HepG2 (cell line): ENCODE measurements at regions not wholly inside any gene's neighbourhood (a gene's known extent, or its start where the extent isn't known, plus 50 kb on each side); places are given as distances from the start of the nearest gene placed in this dataset.

ENCODE experiments used
- ASH2L ChIP-seq: fragments of 300-600, 200-600 bp; sonication (generic); IDR thresholded peaks from 2 replicates; pipeline ENCODE4 v1.7.0; 2017; ENCODE audit warnings: low read depth, mild to moderate bottlenecking, moderate library complexity, mixed read lengths, low read length; ENCODE audit not compliant: insufficient read length
- BCL3 ChIP-seq: sonication (generic); formaldehyde crosslinking; IDR thresholded peaks from 2 replicates; pipeline ENCODE4 v1.5.1; 2020; ENCODE audit warnings: mild to moderate bottlenecking, missing genetic modification reagents, moderate library complexity
- BRF2 ChIP-seq: sonication (generic); formaldehyde crosslinking; IDR thresholded peaks from 2 replicates; pipeline ENCODE4 v1.8.1; 2022; ENCODE audit warnings: mild to moderate bottlenecking, missing genetic modification reagents
- ELF1 ChIP-seq: sonication (generic); formaldehyde crosslinking; IDR thresholded peaks from 2 replicates; pipeline ENCODE4 v1.4.0; 2020; ENCODE audit warnings: missing genetic modification reagents
- FOXK1 ChIP-seq: sonication (generic); formaldehyde crosslinking; IDR thresholded peaks from 2 replicates; pipeline ENCODE4 v1.4.0; 2020; ENCODE audit warnings: low read depth, missing genetic modification reagents, borderline replicate concordance
- GABPA ChIP-seq, 2 experiments: IDR thresholded peaks; 2 replicates each; pipeline ENCODE4 v1.6.1; 2011 to 2016; ENCODE audit warnings: low read depth in 2 of 2, low read length in 1 of 2, missing biosample characterization in 1 of 2, missing genetic modification characterization in 1 of 2
- GATA4 ChIP-seq: sonication (generic); IDR thresholded peaks from 2 replicates; pipeline ENCODE4 v1.6.1; 2016; ENCODE audit warnings: antibody characterized with exemption, low read depth, borderline replicate concordance
- HMG20B ChIP-seq: conservative IDR thresholded peaks from 2 replicates; pipeline ENCODE4 v1.6.1; 2016; ENCODE audit warnings: missing genetic modification reagents, missing compliant biosample characterization
- HOXA3 ChIP-seq: sonication (generic); formaldehyde crosslinking; IDR thresholded peaks from 2 replicates; pipeline ENCODE4 v1.5.0; 2020; ENCODE audit warnings: missing genetic modification reagents
- IRF2 ChIP-seq: IDR thresholded peaks from 2 replicates; pipeline ENCODE4 v1.6.1; 2018; ENCODE audit warnings: missing genetic modification reagents, missing compliant biosample characterization
- IRF9 ChIP-seq: sonication (generic); formaldehyde crosslinking; IDR thresholded peaks from 2 replicates; pipeline ENCODE4 v1.8.0; 2022; ENCODE audit warnings: missing genetic modification reagents, mild to moderate bottlenecking, borderline replicate concordance
- KLF15 ChIP-seq: sonication (generic); formaldehyde crosslinking; IDR thresholded peaks from 2 replicates; pipeline ENCODE4 v1.8.1; 2023; ENCODE audit warnings: borderline replicate concordance, mild to moderate bottlenecking, inconsistent platforms, missing genetic modification reagents, mixed read lengths
- LCORL ChIP-seq, 2 experiments: fragments of 450-650 bp in 1 of 2; sonication (generic) in 1 of 2; formaldehyde crosslinking in 1 of 2; IDR thresholded peaks; 2 replicates each; pipeline versions ENCODE4 v1.5.0 to v1.6.1; 2017 to 2020; ENCODE audit warnings: antibody characterized with exemption in 1 of 2, missing genetic modification reagents in 1 of 2
- SNAI1 ChIP-seq: sonication (generic); formaldehyde crosslinking; IDR thresholded peaks from 2 replicates; pipeline ENCODE4 v1.5.0; 2020; ENCODE audit warnings: mild to moderate bottlenecking, missing genetic modification reagents, borderline replicate concordance
- TBL1XR1 ChIP-seq: fragments of 150-350 bp; IDR thresholded peaks from 2 replicates; pipeline ENCODE4 v1.6.1; 2014; ENCODE audit warnings: borderline replicate concordance, low read length; ENCODE audit not compliant: partially characterized antibody
- TP53 ChIP-seq: sonication (generic); formaldehyde crosslinking; conservative IDR thresholded peaks from 2 replicates; pipeline ENCODE4 v1.4.0; 2020; ENCODE audit warnings: missing genetic modification reagents
- ZBED4 ChIP-seq: sonication (generic); formaldehyde crosslinking; IDR thresholded peaks from 2 replicates; pipeline ENCODE4 v1.4.0; 2020; ENCODE audit warnings: missing genetic modification reagents, borderline replicate concordance
- ZNF501 ChIP-seq: sonication (generic); formaldehyde crosslinking; IDR thresholded peaks from 2 replicates; pipeline ENCODE4 v1.5.1; 2020; ENCODE audit warnings: mild to moderate bottlenecking, moderate library complexity, missing genetic modification reagents
- TF ChIP-seq, protein P1 (sequence below): sonication (generic); formaldehyde crosslinking; IDR thresholded peaks from 2 replicates; pipeline ENCODE4 v1.9.0; 2021; ENCODE audit warnings: missing genetic modification reagents, borderline replicate concordance

DNA sequence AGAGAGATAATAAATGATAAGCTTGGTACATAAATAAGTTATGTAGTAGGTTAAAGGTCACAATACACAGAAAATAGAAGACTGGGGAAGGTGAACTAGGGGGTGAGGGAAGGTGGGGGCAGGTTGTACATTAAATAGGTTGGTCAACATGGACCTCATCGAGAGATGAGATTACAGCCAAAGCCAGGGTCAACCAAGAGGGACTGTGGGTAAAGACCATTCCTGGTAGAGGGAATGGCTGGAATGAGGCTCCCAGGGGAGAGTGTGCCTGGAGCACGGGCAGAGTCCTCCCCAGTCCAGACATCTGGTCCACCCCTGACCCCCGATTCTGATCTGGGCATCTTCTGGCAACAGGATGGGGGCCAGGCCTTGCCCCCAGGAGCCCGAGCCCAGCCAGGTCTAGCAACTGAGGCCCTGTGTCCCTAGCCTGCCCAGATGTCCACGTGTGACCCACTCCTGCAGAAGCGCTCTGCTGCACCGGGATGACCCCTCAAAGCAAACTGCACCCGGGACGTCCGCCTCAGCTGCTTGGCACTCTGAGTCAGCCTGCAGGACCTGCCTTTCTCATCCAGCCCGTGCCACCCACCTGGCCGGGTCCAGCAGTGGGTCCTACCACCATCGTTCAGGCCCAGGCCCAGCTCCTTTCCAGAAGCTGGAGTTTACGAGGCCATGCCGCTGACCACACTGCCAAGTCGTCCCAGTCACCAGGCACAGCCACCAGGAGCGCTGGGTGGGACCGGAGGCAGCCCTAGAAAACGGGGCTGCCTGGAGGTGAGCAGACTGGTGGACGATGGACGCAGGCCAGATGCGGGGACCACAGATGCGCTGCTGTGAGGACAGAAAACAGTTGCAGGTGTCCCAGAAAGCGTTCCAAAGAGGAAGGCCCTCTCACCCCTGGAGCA lies 56.2 kb upstream of the ID2 start (continued):
- TF ChIP-seq ASH2L (peak; percentile 63), HMG20B (peak; percentile 79), IRF9 (peak; percentile 89), IRF2 (CRISPR knock-in tag) (peak; percentile 88), BRF2 (no peak), HOXA3 (CRISPR knock-in tag) (peak; percentile 83), BCL3 (CRISPR knock-in tag) (no peak), TBL1XR1 (peak; percentile 89), GABPA (IDR thresholded peaks at IDR 0.05; ENCODE audit: low read depth, low read length) (no peak), GABPA (CRISPR knock-in tag; IDR thresholded peaks at IDR 0.05; ENCODE audit: low read depth) (peak; percentile 49; the same call in 1 of the 2 replicates), ZBED4 (CRISPR knock-in tag) (peak; percentile 70), FOXK1 (CRISPR knock-in tag) (peak; percentile 85), SNAI1 (CRISPR knock-in tag) (peak; percentile 91), GATA4 (peak; percentile 93), KLF15 (CRISPR knock-in tag) (peak; percentile 52; the same call in 1 of the 2 replicates), TP53 (no peak), LCORL (IDR thresholded peaks at IDR 0.05) (no peak), LCORL (CRISPR knock-in tag; IDR thresholded peaks at IDR 0.05) (peak; percentile 93), ZNF501 (CRISPR knock-in tag) (peak; percentile 76), ELF1 (peak; percentile 15; the same call in 1 of the 2 replicates)
- TF ChIP-seq, protein P1, sequence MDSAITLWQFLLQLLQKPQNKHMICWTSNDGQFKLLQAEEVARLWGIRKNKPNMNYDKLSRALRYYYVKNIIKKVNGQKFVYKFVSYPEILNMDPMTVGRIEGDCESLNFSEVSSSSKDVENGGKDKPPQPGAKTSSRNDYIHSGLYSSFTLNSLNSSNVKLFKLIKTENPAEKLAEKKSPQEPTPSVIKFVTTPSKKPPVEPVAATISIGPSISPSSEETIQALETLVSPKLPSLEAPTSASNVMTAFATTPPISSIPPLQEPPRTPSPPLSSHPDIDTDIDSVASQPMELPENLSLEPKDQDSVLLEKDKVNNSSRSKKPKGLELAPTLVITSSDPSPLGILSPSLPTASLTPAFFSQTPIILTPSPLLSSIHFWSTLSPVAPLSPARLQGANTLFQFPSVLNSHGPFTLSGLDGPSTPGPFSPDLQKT, result no peak
